Ishikawa (cell line): ENCODE measurements at regions not wholly inside any gene's neighbourhood (a gene's known extent, or its start where the extent isn't known, plus 50 kb on each side); places are given as distances from the start of the nearest gene placed in this dataset.

Source experiments
- CEBPB ChIP-seq: IDR thresholded peaks from 2 replicates; pipeline ENCODE4 v1.6.1; 2012
- CREB1 ChIP-seq: IDR thresholded peaks from 2 replicates; pipeline ENCODE4 v1.6.1; 2012; ENCODE audit warnings: low read depth
- EGR1 ChIP-seq: IDR thresholded peaks from 2 replicates; pipeline ENCODE4 v1.6.1; 2012
- EP300 ChIP-seq: IDR thresholded peaks from 2 replicates; pipeline ENCODE4 v1.6.1; 2012; ENCODE audit warnings: borderline replicate concordance
- FOXM1 ChIP-seq: IDR thresholded peaks from 2 replicates; pipeline ENCODE4 v1.6.1; 2012; ENCODE audit warnings: low read depth, borderline replicate concordance
- MAX ChIP-seq: IDR thresholded peaks from 2 replicates; pipeline ENCODE4 v1.6.1; 2012
- NFIC ChIP-seq: IDR thresholded peaks from 2 replicates; pipeline ENCODE4 v1.6.1; 2012
- RAD21 ChIP-seq: IDR thresholded peaks from 2 replicates; pipeline ENCODE4 v1.6.1; 2012; ENCODE audit warnings: low read depth
- REST ChIP-seq: IDR thresholded peaks from 2 replicates; pipeline ENCODE4 v1.6.1; 2012; ENCODE audit warnings: low read depth, mild to moderate bottlenecking
- TAF1 ChIP-seq: IDR thresholded peaks from 2 replicates; pipeline ENCODE4 v1.6.1; 2012; ENCODE audit warnings: low read depth, mild to moderate bottlenecking
- TCF12 ChIP-seq: IDR thresholded peaks from 2 replicates; pipeline ENCODE4 v1.6.1; 2012; ENCODE audit warnings: low read depth
- TEAD4 ChIP-seq: IDR thresholded peaks from 2 replicates; pipeline ENCODE4 v1.6.1; 2012
- USF1 ChIP-seq: IDR thresholded peaks from 2 replicates; pipeline ENCODE4 v1.6.1; 2012
- YY1 ChIP-seq: IDR thresholded peaks from 2 replicates; pipeline ENCODE4 v1.6.1; 2012; ENCODE audit warnings: low read depth
- ZBTB7A ChIP-seq: IDR thresholded peaks from 2 replicates; pipeline ENCODE4 v1.6.1; 2012; ENCODE audit warnings: low read depth

- no peak for TF ChIP-seq REST
- no peak for TF ChIP-seq TAF1
- no peak for TF ChIP-seq MAX
- TF ChIP-seq CEBPB: no peak
- TF ChIP-seq TCF12: no peak
- TF ChIP-seq FOXM1: no peak
- TF ChIP-seq CREB1: no peak
- no peak for TF ChIP-seq EP300
- TF ChIP-seq EGR1: no peak
- TF ChIP-seq NFIC: no peak
- TF ChIP-seq TEAD4: no peak
- TF ChIP-seq RAD21: no peak
These were observed 244.4 kb downstream of the LRRIQ3 start for GRCh38 chr1:73953586-73953985.

GRCh38 chr1:73953186-73953585, 244.8 kb downstream of the LRRIQ3 start:
- TF ChIP-seq USF1 (no peak), MAX (no peak), TCF12 (no peak), EP300 (no peak), FOXM1 (no peak), CREB1 (no peak), REST (no peak), NFIC (no peak), RAD21 (no peak), ZBTB7A (no peak), TEAD4 (no peak), EGR1 (no peak), YY1 (no peak), TAF1 (no peak)

- TF ChIP-seq ZBTB7A: no peak
- TF ChIP-seq YY1: no peak
- no peak for TF ChIP-seq CREB1
- TF ChIP-seq TAF1: no peak
- no peak for TF ChIP-seq EGR1
- no peak for TF ChIP-seq USF1
- TF ChIP-seq NFIC: no peak
- no peak for TF ChIP-seq REST
- no peak for TF ChIP-seq RAD21
- no peak for TF ChIP-seq TCF12
- no peak for TF ChIP-seq CEBPB
- no peak for TF ChIP-seq MAX
- no peak for TF ChIP-seq EP300
- no peak for TF ChIP-seq TEAD4
- TF ChIP-seq FOXM1: no peak
These were observed 249.9 kb downstream of the LRRIQ3 start for GRCh38 chr1:73948055-73948454.

- TF ChIP-seq TAF1 (no peak), MAX (no peak), CEBPB (no peak), TCF12 (no peak), TEAD4 (no peak), EP300 (no peak), USF1 (no peak), EGR1 (no peak)
These were observed 251.0 kb downstream of the LRRIQ3 start for GRCh38 chr1:73947009-73947408.
